H1 (cell line): ENCODE measurements at regions not wholly inside any gene's neighbourhood (a gene's known extent, or its start where the extent isn't known, plus 50 kb on each side); places are given as distances from the start of the nearest gene placed in this dataset.

Experiments used
- CREB1 ChIP-seq: IDR thresholded peaks from 2 replicates; pipeline ENCODE4 v1.6.1; 2012; ENCODE audit warnings: inconsistent platforms
- EZH2 ChIP-seq: fragments of 200-600 bp; sonication (generic); IDR thresholded peaks from 2 replicates; pipeline ENCODE4 v1.7.1; 2012; ENCODE audit warnings: low read depth, mild to moderate bottlenecking, moderate library complexity, low read length, inconsistent platforms; ENCODE audit not compliant: severe bottlenecking
- HDAC6 ChIP-seq: IDR thresholded peaks from one replicate; pipeline ENCODE4 v1.7.1; 2012; ENCODE audit warnings: low read depth, mild to moderate bottlenecking, inconsistent platforms, low read length, moderate library complexity
- NRF1 ChIP-seq: IDR thresholded peaks from 2 replicates; pipeline ENCODE4 v1.6.1; 2011; ENCODE audit warnings: mild to moderate bottlenecking, low read depth, low read length, improper control_type of control experiment
- PHF8 ChIP-seq: fragments of 200-600 bp; sonication (generic); conservative IDR thresholded peaks from 2 replicates; pipeline ENCODE4 v1.7.1; 2012; ENCODE audit warnings: low read depth, mild to moderate bottlenecking, inconsistent platforms, low read length, moderate library complexity
- TAF7 ChIP-seq: optimal IDR thresholded peaks from 2 replicates; pipeline ENCODE3; 2011; ENCODE audit warnings: low read depth, mild to moderate bottlenecking, inconsistent platforms, low read length, moderate library complexity, borderline replicate concordance

DNA sequence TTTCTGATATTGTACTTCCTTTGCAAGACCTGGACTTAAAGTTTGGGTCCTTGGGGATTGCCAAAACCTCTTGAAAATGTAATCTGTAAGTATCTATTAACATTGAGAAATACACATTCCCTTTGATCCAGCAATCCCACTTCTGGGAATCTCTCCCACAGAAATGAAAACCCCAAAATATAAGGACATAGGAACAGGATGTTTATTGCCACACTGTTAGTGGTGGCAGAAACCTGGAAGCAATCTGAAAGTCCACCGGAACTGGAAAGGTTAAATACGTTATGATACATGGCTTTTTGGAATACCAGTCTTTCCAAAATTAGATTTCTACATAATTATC, 71.2 kb upstream of the STX18 start (continued):
- no peak for TF ChIP-seq EZH2
- no peak for TF ChIP-seq HDAC6
- TF ChIP-seq TAF7, result no peak
- no peak for TF ChIP-seq CREB1
- no peak for TF ChIP-seq NRF1
- TF ChIP-seq PHF8, result no peak
